PC-3 (cell line): ENCODE measurements at regions not wholly inside any gene's neighbourhood (a gene's known extent, or its start where the extent isn't known, plus 50 kb on each side); places are given as distances from the start of the nearest gene placed in this dataset.

ENCODE experiments used
- ATAC-seq: fragments of 200-7000 bp; cut with Tn5 transposase; 2 replicates; pipeline ENCODE4 v1.9.1; 2020; ENCODE audit warnings: mild to moderate bottlenecking, moderate library complexity
- BruUV-seq: library from RNA; stranded (reverse); fragments of 400-500 nt; replicated peaks from 2 replicates; lab custom pipeline; 2021; lab: Mats Ljungman, UMichigan
- CTCF ChIA-PET: fragments of 300-600 bp; sonication (Branson Sonifier 250); formaldehyde crosslinking; loops from one replicate; lab custom pipeline; 2022; ENCODE audit warnings: antibody characterized with exemption; lab: Charles Lee
- POLR2A ChIA-PET: fragments of 300-600 bp; sonication (Branson Sonifier 250); formaldehyde crosslinking; loops from one replicate; lab custom pipeline; 2022; ENCODE audit warnings: antibody characterized with exemption; ENCODE audit not compliant: unreplicated experiment; lab: Charles Lee
- DNase-seq: peaks from one replicate; pipeline ENCODE4 v3.0.0-alpha.2; 2015
- H2AFZ ChIP-seq: fragments of 300-600 bp; sonication (generic); 2 replicates; pipeline ENCODE4 v1.6.0; 2016; ENCODE audit warnings: antibody characterized with exemption, low read length
- H3F3A ChIP-seq: fragments of 300-600 bp; sonication (generic); one replicate; pipeline ENCODE4 v1.6.0; 2017; ENCODE audit warnings: antibody characterized with exemption, low read length, control low read depth, mild to moderate bottlenecking; ENCODE audit not compliant: unreplicated experiment
- H3K27ac ChIP-seq: fragments of 300-600 bp; sonication (generic); 2 replicates; pipeline ENCODE4 v1.5.1; 2016; ENCODE audit warnings: mild to moderate bottlenecking, low read length
- H3K27me3 ChIP-seq: fragments of 300-600 bp; sonication (generic); 2 replicates; pipeline ENCODE4 v1.6.1; 2016; ENCODE audit warnings: low read length, mixed read lengths
- H3K36me3 ChIP-seq: fragments of 300-600 bp; sonication (generic); 2 replicates; pipeline ENCODE4 v1.6.1; 2016; ENCODE audit warnings: low read depth, mixed run types, low read length, mixed read lengths
- H3K4me1 ChIP-seq: fragments of 300-600 bp; sonication (generic); 2 replicates; pipeline ENCODE4 v1.5.1; 2016; ENCODE audit warnings: low read length; ENCODE audit not compliant: insufficient read depth
- H3K4me2 ChIP-seq: fragments of 300-600 bp; sonication (generic); 2 replicates; pipeline ENCODE4 v1.6.0; 2016; ENCODE audit warnings: low read length
- H3K4me3 ChIP-seq: fragments of 300-600 bp; sonication (generic); 2 replicates; pipeline ENCODE4 v1.5.1; 2016; ENCODE audit warnings: mild to moderate bottlenecking, low read length, mixed read lengths
- H3K79me2 ChIP-seq: fragments of 300-600 bp; sonication (generic); 2 replicates; pipeline ENCODE4 v1.6.1; 2017; ENCODE audit warnings: low read length, mixed read lengths
- H3K9ac ChIP-seq: fragments of 300-600 bp; sonication (generic); 2 replicates; pipeline ENCODE4 v1.6.0; 2016; ENCODE audit warnings: mild to moderate bottlenecking, low read length
- H3K9me2 ChIP-seq: fragments of 300-600 bp; sonication (generic); replicated peaks from 2 replicates; pipeline ENCODE4 v1.6.1; 2016; ENCODE audit warnings: mixed run types, low read length, mixed read lengths
- H3K9me3 ChIP-seq: fragments of 300-600 bp; sonication (generic); 2 replicates; pipeline ENCODE4 v1.6.1; 2016; ENCODE audit warnings: low read length, mixed read lengths
- H4K20me1 ChIP-seq: fragments of 300-600 bp; sonication (generic); 2 replicates; pipeline ENCODE4 v1.6.1; 2016; ENCODE audit warnings: low read length, mixed read lengths
- CTCF ChIP-seq: fragments of 300-600 bp; sonication (generic); conservative IDR thresholded peaks from 2 replicates; pipeline ENCODE4 v1.5.1; 2017; ENCODE audit warnings: antibody characterized with exemption, low read depth, mild to moderate bottlenecking, low read length
- EZH2 ChIP-seq: fragments of 300-600 bp; sonication (generic); IDR thresholded peaks from one replicate; pipeline ENCODE4 v1.6.1; 2017; ENCODE audit warnings: antibody characterized with exemption, mild to moderate bottlenecking, low read length; ENCODE audit not compliant: unreplicated experiment
- EZH2phosphoT487 ChIP-seq: fragments of 300-600 bp; sonication (generic); IDR thresholded peaks from 2 replicates; pipeline ENCODE4 v1.6.1; 2018; ENCODE audit warnings: mild to moderate bottlenecking, antibody characterized with exemption, low read length, borderline replicate concordance
- intact Hi-C: fragments of 100-400 bp; cut with micrococcal nuclease; formaldehyde crosslinking; loops from 2 replicates; pipeline ENCODE4 v1.9.0; 2023

DNA sequence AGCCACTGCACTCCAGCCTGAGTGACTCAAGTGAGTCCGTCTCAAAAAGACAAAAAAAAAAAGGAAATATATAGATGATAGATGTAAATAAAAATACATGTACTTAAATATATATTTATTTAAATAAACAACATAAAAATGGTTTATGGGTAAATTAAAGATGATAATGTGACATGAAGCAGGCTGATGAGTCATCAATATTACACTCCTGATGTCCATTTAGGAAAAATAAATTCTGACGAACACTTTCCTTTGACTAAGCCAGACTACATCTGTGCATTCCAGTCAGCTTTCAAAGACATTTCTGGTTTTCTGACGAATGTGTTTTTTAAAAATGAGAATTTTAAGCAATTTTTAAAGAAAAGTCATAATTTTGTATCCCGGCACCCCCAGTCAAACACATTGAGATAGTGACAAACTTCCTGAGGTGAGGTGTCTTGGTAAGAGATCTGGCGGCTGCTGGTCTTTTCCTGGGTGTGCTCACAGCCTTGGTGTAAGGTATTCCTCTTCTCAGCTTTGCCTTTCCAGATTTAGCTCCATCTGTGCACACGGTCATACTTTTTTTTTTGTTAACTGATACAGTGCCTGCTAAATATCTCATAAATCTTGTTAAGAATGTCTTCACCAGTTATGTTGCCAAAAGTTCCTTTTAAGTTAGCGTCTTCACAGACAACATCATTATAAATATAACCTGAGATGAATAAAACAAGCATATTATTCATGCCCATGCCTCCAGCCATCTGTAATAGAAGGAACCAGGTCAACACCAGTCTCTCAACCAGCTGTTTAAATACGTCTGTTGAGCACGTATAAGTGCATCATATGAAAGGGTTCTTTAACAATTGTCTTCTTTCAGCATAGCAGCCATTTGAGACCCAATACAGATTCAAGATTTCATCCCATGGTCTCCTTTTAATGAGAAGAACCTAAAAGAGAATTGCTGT is 214.5 kb upstream of the PLD5 start:
- CTCF ChIA-PET, result no interaction called here
- no peak overlapping the region for H3K4me2 ChIP-seq
- no peak overlapping the region for H2AFZ ChIP-seq
- DNase-seq (no peak), ATAC-seq (no peak)
- peaks cover 6% of the 10 kb centered on the region; the same call in 1 of the 2 replicates for H3K27me3 ChIP-seq
- H3K9me3 ChIP-seq, result no peaks in the 10 kb centered on the region
- no peaks in the 10 kb centered on the region for H3F3A ChIP-seq
- POLR2A ChIA-PET, result no interaction called here
- H3K79me2 ChIP-seq, result no peaks in the 10 kb centered on the region
- H3K4me1 ChIP-seq, result no peaks in the 10 kb centered on the region
- intact Hi-C loops, result no loop called here
- H3K4me3 ChIP-seq, result no peak overlapping the region
- H3K36me3 ChIP-seq, result no peaks in the 10 kb centered on the region
- H3K9me2 ChIP-seq, result no peaks in the 10 kb centered on the region
- no TSS peak for BruUV-seq
- no peak overlapping the region for H3K27ac ChIP-seq
- no peak overlapping the region for H3K9ac ChIP-seq
- no peak for TF ChIP-seq CTCF
- no peak for TF ChIP-seq EZH2
- TF ChIP-seq EZH2phosphoT487, result no peak
- H4K20me1 ChIP-seq, result no peaks in the 10 kb centered on the region

DNA sequence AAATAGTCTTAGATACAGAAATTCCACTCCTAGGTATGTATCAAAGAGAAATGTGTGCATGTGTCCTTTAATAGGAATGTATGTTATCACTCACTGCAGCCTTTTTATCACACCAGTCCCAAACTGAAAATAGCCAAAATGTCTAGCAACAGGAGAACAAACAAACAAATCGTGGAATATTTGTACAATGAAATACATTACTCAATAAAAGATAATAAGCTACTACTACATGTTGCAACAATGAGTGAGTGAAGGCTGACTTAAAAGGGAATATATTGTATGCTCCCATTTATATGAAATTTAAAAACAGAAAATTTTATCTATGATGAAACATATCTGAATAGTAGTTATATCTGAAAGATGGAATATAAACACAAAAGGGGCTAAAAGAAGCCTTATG is 212.1 kb upstream of the PLD5 start:
- Histone ChIP-seq H3K27ac (no peak overlapping the region), H2AFZ (no peak overlapping the region), H3F3A (no peaks in the 10 kb centered on the region), H3K27me3 (peaks cover 6% of the 10 kb centered on the region; the same call in 1 of the 2 replicates), H3K4me3 (no peak overlapping the region), H3K4me1 (no peaks in the 10 kb centered on the region), H3K4me2 (no peak overlapping the region), H3K79me2 (no peaks in the 10 kb centered on the region), H3K9me3 (no peaks in the 10 kb centered on the region), H3K9me2 (no peaks in the 10 kb centered on the region), H3K9ac (no peak overlapping the region), H3K36me3 (no peaks in the 10 kb centered on the region), H4K20me1 (no peaks in the 10 kb centered on the region)
- intact Hi-C loops, result no loop called here
- no TSS peak for BruUV-seq
- no peak for ATAC-seq
- CTCF ChIA-PET, result no interaction called here
- POLR2A ChIA-PET, result no interaction called here
- TF ChIP-seq CTCF (no peak), EZH2 (no peak), EZH2phosphoT487 (no peak)
- no peak for DNase-seq

DNA sequence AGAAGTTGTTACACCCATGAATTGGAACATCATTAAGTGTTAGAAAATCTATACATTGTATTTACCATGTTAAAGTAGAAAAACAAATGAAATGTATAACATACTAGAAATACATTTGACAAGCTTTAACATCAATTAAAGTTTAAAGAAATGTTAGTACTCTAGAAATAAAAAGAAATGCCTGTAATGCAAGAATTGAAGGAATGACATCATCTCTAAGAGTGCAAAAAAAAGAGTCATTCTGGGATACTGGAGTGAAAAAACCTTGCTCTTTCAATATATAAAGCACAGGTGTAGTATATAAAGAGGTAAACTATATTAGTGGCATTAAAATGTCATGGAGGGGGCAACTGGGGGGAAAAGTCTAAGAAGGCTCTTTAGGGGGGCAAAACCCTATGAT is 210.8 kb upstream of the PLD5 start:
- Histone ChIP-seq H3K79me2 (no peaks in the 10 kb centered on the region), H3K27me3 (0 out of 2 replicates have a peak, but pooled peaks cover 4% of the 10 kb centered on the region), H3K4me1 (no peaks in the 10 kb centered on the region), H4K20me1 (no peaks in the 10 kb centered on the region), H3K4me3 (no peak overlapping the region), H3K36me3 (no peaks in the 10 kb centered on the region), H3K4me2 (no peak overlapping the region), H3F3A (no peaks in the 10 kb centered on the region), H3K9me2 (no peaks in the 10 kb centered on the region), H3K9ac (no peak overlapping the region), H2AFZ (no peak overlapping the region), H3K27ac (no peak overlapping the region), H3K9me3 (no peaks in the 10 kb centered on the region)
- DNase-seq, result no peak
- intact Hi-C loops, result no loop called here
- no TSS peak for BruUV-seq
- no peak for ATAC-seq
- TF ChIP-seq EZH2, result no peak
- no peak for TF ChIP-seq EZH2phosphoT487
- no peak for TF ChIP-seq CTCF
- CTCF ChIA-PET, result no interaction called here
- POLR2A ChIA-PET, result no interaction called here
